ENCODE measurements at regions not wholly inside any gene's neighbourhood (a gene's known extent, or its start where the extent isn't known, plus 50 kb on each side); places are given as distances from the start of the nearest gene placed in this dataset.

- Histone ChIP-seq H3K9me1 (ENCODE audit: control insufficient read depth, extremely low read depth, insufficient read depth, low read length) (no peaks in the 10 kb centered on the region), H3K27ac (ENCODE audit: control insufficient read depth, insufficient read depth, low read length) (no peak overlapping the region), H3K9me3 (ENCODE audit: control insufficient read depth, low read depth, low read length) (no peaks in the 10 kb centered on the region), H3K79me2 (ENCODE audit: control insufficient read depth, insufficient read depth, low read length) (no peaks in the 10 kb centered on the region), H3K4me2 (ENCODE audit: control insufficient read depth, extremely low read depth, insufficient read depth, low read depth, low read length) (no peak overlapping the region), H3K36me3 (ENCODE audit: control insufficient read depth in 2 of 2, extremely low read depth in 1 of 2, insufficient read depth in 2 of 2, low read length in 2 of 2) (no peaks in the 10 kb centered on the region), H3K4me3 (ENCODE audit: control insufficient read depth in 2 of 3, extremely low read depth in 1 of 3, insufficient read depth in 2 of 3, low read depth in 1 of 3, low read length in 3 of 3) (no peak overlapping the region), H2AFZ (ENCODE audit: control insufficient read depth, low read length) (no peak overlapping the region), H4K20me1 (ENCODE audit: control insufficient read depth, extremely low read depth, insufficient read depth, low read length) (no peaks in the 10 kb centered on the region), H3K4me1 (ENCODE audit: control insufficient read depth, extremely low read depth, insufficient read depth, low read length) (no peaks in the 10 kb centered on the region), H3K27me3 (ENCODE audit: control insufficient read depth, extremely low read depth, insufficient read depth, low read length) (peaks cover 19% of the 10 kb centered on the region), H3K9ac (ENCODE audit: control insufficient read depth, extremely low read depth, insufficient read depth, low read length) (no peak overlapping the region)
- TF ChIP-seq CTCF (optimal IDR thresholded peaks at IDR 0.05 in 1 of 3, IDR thresholded peaks at IDR 0.05 in 1 of 3, conservative IDR thresholded peaks at IDR 0.05 in 1 of 3; ENCODE audit: extremely low read depth in 1 of 3, insufficient read depth in 2 of 3, low read length in 3 of 3) = no peak
- no peak for TF ChIP-seq EZH2 (IDR thresholded peaks at IDR 0.05; ENCODE audit: low read length)
- dilution Hi-C loops (cut with MboI; ENCODE audit: extremely low pct_ligation_motif_present, low sequenced_read_pairs) = no loop called here
- FAIRE-seq = no peak
- no peak for DNase-seq (ENCODE audit: low read depth, low spot score)
These were observed 110.8 kb downstream of the PDGFA start for GRCh38 chr7:408751-409311.

- Histone ChIP-seq H3K9me3 (ENCODE audit: control insufficient read depth, low read depth, low read length) (no peaks in the 10 kb centered on the region), H3K9me1 (ENCODE audit: control insufficient read depth, extremely low read depth, insufficient read depth, low read length) (no peaks in the 10 kb centered on the region), H3K27me3 (ENCODE audit: control insufficient read depth, extremely low read depth, insufficient read depth, low read length) (peaks cover 19% of the 10 kb centered on the region), H3K27ac (ENCODE audit: control insufficient read depth, insufficient read depth, low read length) (no peak overlapping the region), H2AFZ (ENCODE audit: control insufficient read depth, low read length) (no peak overlapping the region), H3K4me3 (ENCODE audit: control insufficient read depth in 2 of 3, extremely low read depth in 1 of 3, insufficient read depth in 2 of 3, low read depth in 1 of 3, low read length in 3 of 3) (no peak overlapping the region), H3K36me3 (ENCODE audit: control insufficient read depth in 2 of 2, extremely low read depth in 1 of 2, insufficient read depth in 2 of 2, low read length in 2 of 2) (no peaks in the 10 kb centered on the region), H3K9ac (ENCODE audit: control insufficient read depth, extremely low read depth, insufficient read depth, low read length) (no peak overlapping the region), H3K4me1 (ENCODE audit: control insufficient read depth, extremely low read depth, insufficient read depth, low read length) (no peaks in the 10 kb centered on the region), H3K4me2 (ENCODE audit: control insufficient read depth, extremely low read depth, insufficient read depth, low read depth, low read length) (no peak overlapping the region), H3K79me2 (ENCODE audit: control insufficient read depth, insufficient read depth, low read length) (no peaks in the 10 kb centered on the region), H4K20me1 (ENCODE audit: control insufficient read depth, extremely low read depth, insufficient read depth, low read length) (no peaks in the 10 kb centered on the region)
- TF ChIP-seq CTCF (optimal IDR thresholded peaks at IDR 0.05 in 1 of 3, IDR thresholded peaks at IDR 0.05 in 1 of 3, conservative IDR thresholded peaks at IDR 0.05 in 1 of 3; ENCODE audit: extremely low read depth in 1 of 3, insufficient read depth in 2 of 3, low read length in 3 of 3) (no peak), EZH2 (IDR thresholded peaks at IDR 0.05; ENCODE audit: low read length) (no peak)
- dilution Hi-C loops (cut with MboI; ENCODE audit: extremely low pct_ligation_motif_present, low sequenced_read_pairs) = no loop called here
- DNase-seq (ENCODE audit: low read depth, low spot score) (no peak), FAIRE-seq (no peak)
These were observed 110.0 kb downstream of the PDGFA start for GRCh38 chr7:409339-410281.

Data from keratinocyte (primary cell).